GM19438 (cell line): ENCODE measurements at regions not wholly inside any gene's neighbourhood (a gene's known extent, or its start where the extent isn't known, plus 50 kb on each side); places are given as distances from the start of the nearest gene placed in this dataset.

ENCODE experiments used
- ATAC-seq: cut with Tn5 transposase; IDR thresholded peaks from one replicate; pipeline ENCODE4 v1.9.1; 2021; ENCODE audit warnings: low read depth; ENCODE audit not compliant: unreplicated experiment

- no peak for ATAC-seq
Measured at GRCh38 chr4:160159457-160159856, 1056.6 kb downstream of the RAPGEF2 start.

GRCh38 chr4:160161026-160161425, 1058.1 kb downstream of the RAPGEF2 start:
- no peak for ATAC-seq

GRCh38 chr4:160175064-160175643, 1072.3 kb downstream of the RAPGEF2 start:
- ATAC-seq: no peak

GRCh38 chr4:160180211-160180610, 1077.3 kb downstream of the RAPGEF2 start:
- ATAC-seq: no peak

- no peak for ATAC-seq
Measured at GRCh38 chr4:160182727-160183126, 1079.8 kb downstream of the RAPGEF2 start.

GRCh38 chr4:160184884-160185283, 1082.0 kb downstream of the RAPGEF2 start:
- no peak for ATAC-seq

- ATAC-seq: no peak
Measured at GRCh38 chr4:160193787-160194186, 1090.9 kb downstream of the RAPGEF2 start.

GRCh38 chr4:160194716-160195115, 1091.8 kb downstream of the RAPGEF2 start:
- no peak for ATAC-seq

- ATAC-seq: no peak
Measured at GRCh38 chr4:160202802-160203201, 1099.9 kb downstream of the RAPGEF2 start.

- no peak for ATAC-seq
Measured at GRCh38 chr4:160212078-160212477, 1109.2 kb downstream of the RAPGEF2 start.

- ATAC-seq: no peak
Measured at GRCh38 chr4:160213366-160213765, 1110.5 kb downstream of the RAPGEF2 start.

GRCh38 chr4:160217352-160217751, 1114.5 kb downstream of the RAPGEF2 start:
- ATAC-seq: no peak

- no peak for ATAC-seq
Measured at GRCh38 chr4:160224049-160224448, 1121.2 kb downstream of the RAPGEF2 start.

- no peak for ATAC-seq
Measured at GRCh38 chr4:160233141-160233540, 1130.3 kb downstream of the RAPGEF2 start.

GRCh38 chr4:160235285-160235684, 1132.4 kb downstream of the RAPGEF2 start:
- no peak for ATAC-seq

GRCh38 chr4:160235771-160236170, 1132.9 kb downstream of the RAPGEF2 start:
- no peak for ATAC-seq

GRCh38 chr4:160238790-160239189, 1135.9 kb downstream of the RAPGEF2 start:
- ATAC-seq: no peak

GRCh38 chr4:160247091-160247656, 1144.3 kb downstream of the RAPGEF2 start:
- ATAC-seq: no peak

- ATAC-seq: no peak
Measured at GRCh38 chr4:160251522-160252170, 1148.8 kb downstream of the RAPGEF2 start.

- no peak for ATAC-seq
Measured at GRCh38 chr4:160257318-160257717, 1154.4 kb downstream of the RAPGEF2 start.

- ATAC-seq: no peak
Measured at GRCh38 chr4:160265014-160265413, 1162.1 kb downstream of the RAPGEF2 start.

GRCh38 chr4:160265836-160266235, 1163.0 kb downstream of the RAPGEF2 start:
- ATAC-seq: no peak
